IMR-90 (cell line): ENCODE measurements at regions not wholly inside any gene's neighbourhood (a gene's known extent, or its start where the extent isn't known, plus 50 kb on each side); places are given as distances from the start of the nearest gene placed in this dataset.

Source experiments
- ATAC-seq: fragments of 200-7000 bp; cut with Tn5 transposase; 2 replicates; pipeline ENCODE4 v1.9.1; 2020; ENCODE audit warnings: low read depth, mild to moderate bottlenecking, moderate library complexity
- BruUV-seq: library from RNA; stranded (reverse); fragments of 400-500 nt; replicated peaks from 2 replicates; lab custom pipeline; 2021; lab: Mats Ljungman, UMichigan
- CTCF ChIA-PET: fragments of 300-600 bp; formaldehyde crosslinking; extraction: SDS; loops from one replicate; lab custom pipeline; 2021; ENCODE audit warnings: antibody characterized with exemption; lab: Yijun Ruan, JAX
- POLR2A ChIA-PET: fragments of 300-600 bp; sonication (Branson Sonifier 250); formaldehyde crosslinking; loops from one replicate; lab custom pipeline; 2022; ENCODE audit warnings: antibody characterized with exemption; ENCODE audit not compliant: unreplicated experiment; lab: Charles Lee
- DNase-seq: peaks from one replicate; pipeline ENCODE4 v3.0.0; 2013
- H2AFZ ChIP-seq: replicated peaks from 2 replicates; pipeline ENCODE3; 2013; ENCODE audit warnings: low read length, mild to moderate bottlenecking; ENCODE audit not compliant: poor library complexity
- H2AK5ac ChIP-seq: 2 replicates; pipeline ENCODE4 v1.6.1; 2013; ENCODE audit warnings: low read depth, low read length, inconsistent platforms
- H2AK9ac ChIP-seq: replicated peaks from 2 replicates; pipeline ENCODE3; 2013; ENCODE audit warnings: mild to moderate bottlenecking, low read depth, low read length, moderate library complexity; ENCODE audit not compliant: poor library complexity
- H2BK120ac ChIP-seq: 2 replicates; pipeline ENCODE4 v1.6.1; 2013; ENCODE audit warnings: low read depth, low read length, inconsistent platforms
- H2BK15ac ChIP-seq: 3 replicates; pipeline ENCODE4 v1.6.1; 2013; ENCODE audit warnings: low read depth, low read length, inconsistent platforms
- H2BK20ac ChIP-seq: 2 replicates; pipeline ENCODE4 v1.6.1; 2013; ENCODE audit warnings: low read depth, mild to moderate bottlenecking, inconsistent platforms, low read length, moderate library complexity
- H2BK5ac ChIP-seq: 2 replicates; pipeline ENCODE4 v1.6.1; 2013; ENCODE audit warnings: mild to moderate bottlenecking, low read depth, low read length, inconsistent platforms; ENCODE audit not compliant: poor library complexity, severe bottlenecking
- H3K14ac ChIP-seq: replicated peaks from 2 replicates; pipeline ENCODE4 v1.6.1; 2013; ENCODE audit warnings: low read depth, low read length, inconsistent platforms
- H3K18ac ChIP-seq: 2 replicates; pipeline ENCODE4 v1.6.1; 2013; ENCODE audit warnings: low read depth, low read length, control low read depth
- H3K23ac ChIP-seq: 2 replicates; pipeline ENCODE4 v1.6.1; 2013; ENCODE audit warnings: low read depth, low read length, inconsistent platforms
- H3K27ac ChIP-seq: 2 replicates; pipeline ENCODE4 v1.5.1; 2013; ENCODE audit warnings: mild to moderate bottlenecking, control low read depth, low read length; ENCODE audit not compliant: insufficient read depth
- H3K27me3 ChIP-seq: 2 replicates; pipeline ENCODE4 v1.6.1; 2013; ENCODE audit warnings: low read length; ENCODE audit not compliant: control insufficient read depth, insufficient read depth
- H3K36me3 ChIP-seq: 2 replicates; pipeline ENCODE4 v1.6.1; 2013; ENCODE audit warnings: low read length, mixed read lengths; ENCODE audit not compliant: control insufficient read depth, insufficient read depth
- H3K4ac ChIP-seq: 2 replicates; pipeline ENCODE4 v1.6.1; 2013; ENCODE audit warnings: low read depth, low read length, inconsistent platforms
- H3K4me1 ChIP-seq: 2 replicates; pipeline ENCODE4 v1.6.1; 2013; ENCODE audit warnings: low read length, mixed read lengths; ENCODE audit not compliant: control insufficient read depth, insufficient read depth
- H3K4me2 ChIP-seq: 2 replicates; pipeline ENCODE4 v1.6.1; 2013; ENCODE audit warnings: low read depth, mild to moderate bottlenecking, control low read depth, low read length, moderate library complexity
- H3K4me3 ChIP-seq: 2 replicates; pipeline ENCODE4 v1.5.1; 2013; ENCODE audit warnings: low read depth, mild to moderate bottlenecking, control low read depth, low read length, moderate library complexity; ENCODE audit not compliant: insufficient read depth
- H3K56ac ChIP-seq: 2 replicates; pipeline ENCODE4 v1.6.1; 2013; ENCODE audit warnings: low read length, inconsistent platforms; ENCODE audit not compliant: insufficient read depth; ENCODE audit errors: extremely low read depth
- H3K79me1 ChIP-seq, 2 experiments: 2 replicates each; pipeline ENCODE4 v1.6.1; 2013; ENCODE audit warnings: low read length in 2 of 2, inconsistent platforms in 1 of 2, low read depth in 1 of 2
- H3K9ac ChIP-seq: 2 replicates; pipeline ENCODE4 v1.6.1; 2013; ENCODE audit warnings: low read depth, low read length, control low read depth
- H3K9me1 ChIP-seq: 2 replicates; pipeline ENCODE4 v1.6.1; 2013; ENCODE audit warnings: low read length, inconsistent platforms; ENCODE audit not compliant: insufficient read depth
- H3K9me3 ChIP-seq: 2 replicates; pipeline ENCODE4 v1.6.1; 2013; ENCODE audit warnings: low read length; ENCODE audit not compliant: control insufficient read depth, insufficient read depth
- H4K20me1 ChIP-seq: 2 replicates; pipeline ENCODE4 v1.6.1; 2013; ENCODE audit warnings: low read length, inconsistent platforms; ENCODE audit not compliant: insufficient read depth
- H4K5ac ChIP-seq: 2 replicates; pipeline ENCODE4 v1.6.1; 2013; ENCODE audit warnings: mild to moderate bottlenecking, low read depth, low read length, control low read depth
- H4K8ac ChIP-seq, 2 experiments: 2 replicates each; pipeline ENCODE4 v1.6.1; 2013; ENCODE audit warnings: low read depth in 2 of 2, low read length in 2 of 2, control low read depth in 1 of 2, inconsistent platforms in 1 of 2
- H4K91ac ChIP-seq: 2 replicates; pipeline ENCODE4 v1.6.1; 2013; ENCODE audit warnings: low read depth, low read length, inconsistent platforms; ENCODE audit not compliant: insufficient read depth
- CEBPB ChIP-seq: IDR thresholded peaks from 2 replicates; pipeline ENCODE4 v1.6.1; 2012; ENCODE audit warnings: low read depth, low read length, improper control_type of control experiment
- CHD1 ChIP-seq: IDR thresholded peaks from 2 replicates; pipeline ENCODE4 v1.6.1; 2012; ENCODE audit warnings: low read depth, low read length, improper control_type of control experiment
- CTCF ChIP-seq: conservative IDR thresholded peaks from 2 replicates; pipeline ENCODE4 v1.5.1; 2012; ENCODE audit warnings: mild to moderate bottlenecking, low read depth, low read length, improper control_type of control experiment
- FOS ChIP-seq: fragments of 150-350 bp; IDR thresholded peaks from 2 replicates; pipeline ENCODE4 v1.6.1; 2016; ENCODE audit warnings: low read depth, low read length
- MAFK ChIP-seq: IDR thresholded peaks from 2 replicates; pipeline ENCODE4 v1.6.1; 2012; ENCODE audit warnings: low read depth, low read length, improper control_type of control experiment
- MAZ ChIP-seq: IDR thresholded peaks from 2 replicates; pipeline ENCODE4 v1.6.1; 2012; ENCODE audit warnings: low read depth, mild to moderate bottlenecking, low read length, improper control_type of control experiment, moderate library complexity, borderline replicate concordance
- POLR2A ChIP-seq: IDR thresholded peaks from 2 replicates; pipeline ENCODE4 v1.6.1; 2012; ENCODE audit warnings: mild to moderate bottlenecking, low read depth, low read length
- RAD21 ChIP-seq: IDR thresholded peaks from 2 replicates; pipeline ENCODE4 v1.6.1; 2012; ENCODE audit warnings: low read length, improper control_type of control experiment
- RFX5 ChIP-seq: IDR thresholded peaks from 2 replicates; pipeline ENCODE4 v1.8.0; 2012; ENCODE audit warnings: low read depth, mild to moderate bottlenecking, low read length, moderate library complexity
- WGBS, 2 experiments: methylation state at CpG; one replicate each; pipeline versions ENCODE4 v1.1.5 to v1.1.7; 2013; ENCODE audit warnings: missing lambda C conversion rate in 2 of 2; ENCODE audit not compliant: insufficient read length in 1 of 2; ENCODE audit errors: extremely low coverage in 2 of 2; 5-methylcytosine and 5-hydroxymethylcytosine counted together
- dilution Hi-C: fragments of 300-500 bp; cut with HindIII; formaldehyde crosslinking; loops from one replicate; pipeline ENCODE4 v1.14.3; 2018; ENCODE audit warnings: low sequenced_read_pairs; ENCODE audit not compliant: unreplicated experiment
- in situ Hi-C: fragments of 300-500 bp; cut with MboI; formaldehyde crosslinking; loops from 3 replicates; pipeline ENCODE4 v1.14.3; 2019; ENCODE audit warnings: low sequenced_read_pairs, inconsistent platforms, mixed read lengths
- intact Hi-C: fragments of 100-400 bp; cut with micrococcal nuclease; formaldehyde crosslinking; loops from 2 replicates; pipeline ENCODE4 v1.10.0; 2022

DNA sequence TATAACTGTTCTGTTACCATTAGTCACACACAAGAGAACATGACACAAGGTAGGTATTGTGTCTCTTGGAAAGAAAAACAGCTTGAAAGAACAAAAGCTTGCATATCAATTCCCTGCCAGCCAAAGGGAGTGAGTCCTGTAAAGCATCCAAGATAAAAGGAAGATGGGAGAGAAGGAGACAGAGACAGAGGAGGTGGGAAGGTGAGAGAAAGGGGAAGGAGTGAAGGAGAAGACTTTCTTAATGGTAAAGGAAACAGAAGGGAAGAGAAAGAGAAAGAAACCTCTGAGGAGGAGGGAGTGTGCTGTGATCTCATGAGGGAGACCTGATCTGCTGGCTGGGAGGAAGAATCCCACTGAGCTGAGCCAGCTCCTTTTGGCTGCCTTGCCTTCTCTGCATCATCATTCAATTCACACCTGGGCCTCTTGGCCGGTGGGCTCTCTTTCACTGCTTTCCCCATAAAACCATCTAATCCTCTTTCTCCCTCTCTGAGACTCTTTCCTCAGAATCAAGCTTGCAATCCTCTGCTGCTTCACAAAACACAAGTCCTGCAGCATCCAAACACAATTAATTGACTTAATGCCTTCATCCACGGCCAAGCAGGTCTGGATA, 271.6 kb downstream of the ABCC12 start:
- no peak for ATAC-seq
- 0% methylated on average over 1 of the region's 2 CpGs; no CpG with 5 or more reads in 1 of the 2 experiments for WGBS, 2 experiments
- H3K79me1 ChIP-seq = no peaks in the 10 kb centered on the region
- no peak overlapping the region for H3K4me3 ChIP-seq
- no TSS peak for BruUV-seq
- DNase-seq = no peak
- TF ChIP-seq MAZ = no peak
- no peak for TF ChIP-seq MAFK
- TF ChIP-seq RAD21 = no peak
- TF ChIP-seq FOS = no peak
- no peak for TF ChIP-seq CHD1
- no peak for TF ChIP-seq POLR2A
- no peak for TF ChIP-seq CEBPB
- no peak for TF ChIP-seq CTCF
- TF ChIP-seq RFX5 = no peak
- H3K9me3 ChIP-seq = no peaks in the 10 kb centered on the region
- H3K36me3 ChIP-seq = no peaks in the 10 kb centered on the region
- H2BK15ac ChIP-seq = no peak overlapping the region
- H3K4ac ChIP-seq = no peak overlapping the region
- no peak overlapping the region for H2BK120ac ChIP-seq
- no peaks in the 10 kb centered on the region for H4K20me1 ChIP-seq
- no peak overlapping the region for H2AFZ ChIP-seq
- in situ Hi-C loops = no loop called here
- H2AK5ac ChIP-seq = no peak overlapping the region
- no peak overlapping the region for H3K9ac ChIP-seq
- H4K91ac ChIP-seq = no peak overlapping the region
- H2BK20ac ChIP-seq = no peak overlapping the region
- no peaks in the 10 kb centered on the region for H3K9me1 ChIP-seq
- ChIA-PET CTCF (interaction anchor here (0.7 kb wide), 1 partner anchor 420 kb away, joined by 3 read pairs; no protein-coding TSS in a partner anchor), POLR2A (no interaction called here)
- dilution Hi-C loops = no loop called here
- no peak overlapping the region for H3K27ac ChIP-seq
- H3K27me3 ChIP-seq = no peaks in the 10 kb centered on the region; the same call in 1 of the 2 replicates
- H3K23ac ChIP-seq = no peak overlapping the region
- no peak overlapping the region for H3K18ac ChIP-seq
- no peak overlapping the region for H3K4me2 ChIP-seq
- intact Hi-C loops = loop anchor here (10.0 kb wide), 2 partner anchors 271 to 419 kb away; partner anchors contain the start of genes ABCC12, ITFG1 and PHKB
- H3K4me1 ChIP-seq = peaks cover 6% of the 10 kb centered on the region
- H3K56ac ChIP-seq = no peak overlapping the region
- H2BK5ac ChIP-seq = no peak overlapping the region
- no peak overlapping the region for H3K14ac ChIP-seq
- H4K8ac ChIP-seq = no peak overlapping the region
- no peak overlapping the region for H2AK9ac ChIP-seq
- no peak overlapping the region for H4K5ac ChIP-seq
